T-cell (primary cell): ENCODE measurements at regions not wholly inside any gene's neighbourhood (a gene's known extent, or its start where the extent isn't known, plus 50 kb on each side); places are given as distances from the start of the nearest gene placed in this dataset.
A peak's percentile ranks its signal among the peaks of the same experiment; 100 is the strongest.

Experiments used
- ATAC-seq, 4 experiments: fragments of 200-7000 bp in 3 of 4; fragments of 150-1000 bp in 1 of 4; cut with Tn5 transposase; replicated peaks in 1 of 4; 1 replicate in 3 of 4; 2 replicates in 1 of 4; pipeline ENCODE4 v1.10.0; 2021; ENCODE audit warnings: moderate library complexity in 3 of 4, mild to moderate bottlenecking in 2 of 4, moderate number of reproducible peaks in 1 of 4
- CTCF ChIA-PET, 2 donors: fragments of 300-600 bp; sonication (Branson Sonifier 250); formaldehyde crosslinking; loops; one replicate each; lab custom pipeline; 2022; ENCODE audit warnings: antibody characterized with exemption in 2 of 2; lab: Charles Lee
- POLR2A ChIA-PET, 2 donors: fragments of 300-600 bp; sonication (Branson Sonifier 250); formaldehyde crosslinking; loops; one replicate each; lab custom pipeline; 2022; ENCODE audit warnings: antibody characterized with exemption in 2 of 2; lab: Charles Lee
- DNase-seq, 35 experiments: peaks; one replicate each; pipeline versions ENCODE4 v3.0.0 to v3.0.0-alpha.2; 2013 to 2023
- H3K27ac ChIP-seq: one replicate; pipeline ENCODE4 v1.5.1; 2013; ENCODE audit warnings: low read length
- H3K27me3 ChIP-seq, 2 experiments: replicated peaks in 1 of 2; 1 replicate in 1 of 2; 2 replicates in 1 of 2; pipeline versions ENCODE4 v1.6.1 to v1.7.0; 2013; ENCODE audit warnings: low read length in 1 of 2, mixed read lengths in 1 of 2; ENCODE audit not compliant: control insufficient read depth in 2 of 2, insufficient read depth in 2 of 2; ENCODE audit errors: extremely low read depth in 1 of 2
- H3K36me3 ChIP-seq, 2 donors: 1 replicate in 1 of 2; 2 replicates in 1 of 2; pipeline versions ENCODE4 v1.6.1 to v1.7.0; 2013; ENCODE audit warnings: low read length in 1 of 2; ENCODE audit not compliant: control insufficient read depth in 2 of 2, insufficient read depth in 1 of 2; ENCODE audit errors: extremely low read depth in 1 of 2
- H3K4me1 ChIP-seq, 2 experiments: 1 replicate in 1 of 2; 2 replicates in 1 of 2; pipeline versions ENCODE4 v1.6.1 to v1.7.0; 2013; ENCODE audit warnings: low read length in 2 of 2, mixed read lengths in 1 of 2; ENCODE audit not compliant: insufficient read depth in 2 of 2, control insufficient read depth in 1 of 2; ENCODE audit errors: extremely low read depth in 1 of 2
- H3K4me3 ChIP-seq, 2 donors: 1 replicate in 1 of 2; 2 replicates in 1 of 2; pipeline versions ENCODE4 v1.5.1 to v1.7.0; 2013; ENCODE audit warnings: mild to moderate bottlenecking in 2 of 2, low read length in 1 of 2, moderate library complexity in 1 of 2; ENCODE audit not compliant: control insufficient read depth in 1 of 2; ENCODE audit errors: extremely low read depth in 1 of 2
- H3K9me3 ChIP-seq: 2 replicates; pipeline ENCODE4 v1.7.0; 2013
- H3K27ac Mint-ChIP-seq, 2 donors: one replicate each; pipeline ENCODE4 v1.8.0; 2020 to 2021; ENCODE audit warnings: mild to moderate bottlenecking in 2 of 2, mixed read lengths in 2 of 2
- H3K27me3 Mint-ChIP-seq, 2 donors: one replicate each; pipeline ENCODE4 v1.8.0; 2021 to 2022; ENCODE audit warnings: mixed read lengths in 2 of 2
- H3K36me3 Mint-ChIP-seq: one replicate; pipeline ENCODE4 v1.8.0; 2021; ENCODE audit warnings: mixed read lengths
- H3K4me1 Mint-ChIP-seq, 3 donors: one replicate each; pipeline ENCODE4 v1.8.0; 2020 to 2022; ENCODE audit warnings: mixed read lengths in 3 of 3, mild to moderate bottlenecking in 1 of 3
- H3K4me3 Mint-ChIP-seq, 3 donors: one replicate each; pipeline ENCODE4 v1.8.0; 2020 to 2022; ENCODE audit warnings: mild to moderate bottlenecking in 3 of 3, mixed read lengths in 3 of 3, moderate library complexity in 3 of 3
- H3K9me3 Mint-ChIP-seq, 3 donors: one replicate each; pipeline ENCODE4 v1.8.0; 2020 to 2022; ENCODE audit warnings: mixed read lengths in 3 of 3
- WGBS: methylation state at CpG from one replicate; pipeline ENCODE4 v1.1.5; 2013; ENCODE audit warnings: missing lambda C conversion rate; ENCODE audit not compliant: insufficient coverage; 5-methylcytosine and 5-hydroxymethylcytosine counted together

DNA sequence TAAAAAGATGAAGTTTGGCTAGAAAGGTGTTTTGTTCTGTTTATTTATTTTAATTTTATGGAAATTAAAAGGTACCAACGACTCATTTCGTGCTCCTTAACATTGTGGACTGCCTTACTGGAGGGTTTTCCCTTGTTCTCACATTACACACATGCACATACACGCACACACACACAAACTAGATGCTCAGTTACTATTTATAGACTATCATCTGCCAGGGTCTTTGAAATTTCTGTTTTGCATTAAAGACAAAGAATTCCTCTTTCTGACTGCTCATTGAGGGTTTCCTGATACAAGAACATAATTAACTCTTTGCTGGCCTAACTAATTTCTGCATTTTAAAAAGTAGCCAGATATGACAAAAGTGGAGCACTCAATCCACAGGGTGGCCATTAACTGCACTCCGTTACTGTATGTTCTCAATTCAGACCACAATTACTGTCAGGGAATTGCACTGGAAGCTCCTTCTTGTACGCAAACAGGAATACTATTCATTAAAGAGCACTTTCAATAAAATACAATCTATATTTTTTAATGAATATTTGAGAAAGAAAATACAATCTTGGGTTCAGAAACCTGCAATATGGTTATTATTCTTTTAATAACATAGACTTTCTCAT, 366.9 kb upstream of the GALNT5 start:
- ATAC-seq (no peak), DNase-seq (no peak)
- WGBS, result no CpG with 5 or more reads among the region's 5 CpGs
- Histone ChIP-seq H3K36me3 (no peaks in the 10 kb centered on the region), H3K27ac (no peak overlapping the region), H3K27me3 (peaks cover 0 to 8% of the 10 kb centered on the region in 2 experiments), H3K4me1 (no peaks in the 10 kb centered on the region), H3K4me3 (no peak overlapping the region), H3K9me3 (no peaks in the 10 kb centered on the region)
- peaks cover 6 to 8% (median 6%) of the 10 kb centered on the region in 3 donors for H3K4me1 Mint-ChIP-seq
- POLR2A ChIA-PET, result no interaction called here
- H3K4me3 Mint-ChIP-seq, result no peak overlapping the region
- H3K36me3 Mint-ChIP-seq, result no peaks in the 10 kb centered on the region
- peaks cover 4 to 24% of the 10 kb centered on the region in 2 donors for H3K27me3 Mint-ChIP-seq
- CTCF ChIA-PET, result interaction anchor here in 1 of 2 donors (0.6 kb wide), 1 partner anchor 67 kb away, joined by 3 read pairs; no protein-coding TSS in a partner anchor
- no peak overlapping the region for H3K27ac Mint-ChIP-seq
- no peaks in the 10 kb centered on the region for H3K9me3 Mint-ChIP-seq

DNA sequence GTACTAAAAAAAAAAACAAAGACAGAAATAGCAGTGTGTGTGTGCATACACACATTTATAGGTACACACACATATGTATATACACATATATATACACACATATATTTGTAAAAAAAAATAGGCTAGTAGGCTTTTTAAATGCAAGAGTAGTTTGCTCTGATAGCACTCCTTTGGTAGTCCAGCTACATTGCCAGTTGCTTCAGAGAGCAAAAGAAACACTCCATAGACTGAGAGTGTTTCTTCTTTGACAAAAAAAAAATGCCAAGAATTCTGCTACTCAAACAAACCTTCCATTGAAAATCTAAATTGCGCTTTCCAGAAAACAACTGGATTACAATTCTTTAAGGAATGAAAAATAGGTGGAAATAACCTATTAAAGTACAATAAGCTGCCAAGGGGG, 365.9 kb upstream of the GALNT5 start:
- H3K27me3 Mint-ChIP-seq, result peaks cover 8 to 30% of the 10 kb centered on the region in 2 donors

DNA sequence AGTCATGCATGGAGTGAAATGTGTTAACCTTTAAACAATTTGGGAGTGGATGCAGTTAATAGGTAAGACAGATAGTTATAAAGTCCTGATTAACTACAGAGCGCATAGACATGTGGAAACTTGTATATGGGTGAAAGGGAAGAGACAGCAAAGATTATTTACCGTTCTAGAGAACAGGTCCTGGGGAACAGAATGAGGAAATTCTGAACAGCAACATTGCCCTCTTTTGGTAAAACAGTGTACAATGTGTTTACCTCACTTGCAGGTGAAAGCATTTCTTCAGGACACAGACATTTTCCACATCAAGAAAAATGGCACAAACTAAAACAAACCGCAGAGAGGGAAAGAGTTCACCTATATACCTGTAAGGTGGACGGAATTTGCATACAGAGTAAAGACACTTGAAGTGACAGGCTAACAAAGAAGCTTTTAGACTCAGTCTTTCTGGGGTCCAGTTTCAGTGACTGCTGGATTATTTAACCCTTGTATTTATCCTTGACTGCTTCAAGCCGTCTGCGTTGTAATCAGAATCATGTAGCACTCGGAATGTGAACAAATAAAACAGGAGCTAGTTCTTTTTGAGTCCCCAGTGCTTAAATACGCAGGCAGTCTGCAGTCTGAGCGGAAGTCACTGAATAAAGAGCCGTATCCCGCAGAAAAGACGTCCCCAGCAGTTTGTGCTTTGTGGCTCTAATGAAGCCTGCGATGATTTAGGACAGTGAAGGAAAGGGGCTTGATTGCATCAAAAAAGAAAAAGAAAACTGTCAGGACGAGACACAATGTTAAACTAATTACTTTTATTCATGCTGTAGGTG, 364.8 kb upstream of the GALNT5 start:
- H3K4me3 ChIP-seq, result no peak overlapping the region
- ChIA-PET POLR2A (no interaction called here), CTCF (interaction anchor here in 1 of 2 donors (0.6 kb wide), 1 partner anchor 1127 kb away, joined by 3 read pairs; no protein-coding TSS in a partner anchor)
- no peaks in the 10 kb centered on the region for H3K4me1 ChIP-seq
- Mint-ChIP-seq H3K4me1 (peaks cover 6 to 8% (median 8%) of the 10 kb centered on the region in 3 donors), H3K36me3 (no peaks in the 10 kb centered on the region), H3K27ac (no peak overlapping the region), H3K27me3 (peaks cover 8 to 29% of the 10 kb centered on the region in 2 donors), H3K9me3 (peaks cover 0 to under 1% (median 0%) of the 10 kb centered on the region in 3 donors), H3K4me3 (no peak overlapping the region)
- H3K27me3 ChIP-seq, result peaks cover 0 to 8% of the 10 kb centered on the region in 2 experiments
- ATAC-seq (no peak), DNase-seq (peak in 1 of 35 experiments; percentile 21)
- no peak overlapping the region for H3K27ac ChIP-seq
- no peaks in the 10 kb centered on the region for H3K9me3 ChIP-seq
- WGBS, result 15% methylated on average over 5 of the region's 14 CpGs
- no peaks in the 10 kb centered on the region for H3K36me3 ChIP-seq

More for the DNA sequence above, 365.9 kb upstream of the GALNT5 start:
- no peaks in the 10 kb centered on the region for H3K36me3 ChIP-seq
- H3K27ac ChIP-seq, result no peak overlapping the region
- DNase-seq (no peak), ATAC-seq (no peak)
- no peaks in the 10 kb centered on the region for H3K4me1 ChIP-seq
- peaks cover 0 to 8% of the 10 kb centered on the region in 2 experiments for H3K27me3 ChIP-seq
- Mint-ChIP-seq H3K27ac (no peak overlapping the region), H3K36me3 (no peaks in the 10 kb centered on the region), H3K4me1 (peaks cover 6 to 8% (median 8%) of the 10 kb centered on the region in 3 donors), H3K9me3 (no peaks in the 10 kb centered on the region), H3K4me3 (no peak overlapping the region)
- H3K9me3 ChIP-seq, result no peaks in the 10 kb centered on the region
- H3K4me3 ChIP-seq, result no peak overlapping the region
- no CpG with 5 or more reads among the region's 1 CpG for WGBS
- CTCF ChIA-PET, result no interaction called here
- POLR2A ChIA-PET, result no interaction called here

DNA sequence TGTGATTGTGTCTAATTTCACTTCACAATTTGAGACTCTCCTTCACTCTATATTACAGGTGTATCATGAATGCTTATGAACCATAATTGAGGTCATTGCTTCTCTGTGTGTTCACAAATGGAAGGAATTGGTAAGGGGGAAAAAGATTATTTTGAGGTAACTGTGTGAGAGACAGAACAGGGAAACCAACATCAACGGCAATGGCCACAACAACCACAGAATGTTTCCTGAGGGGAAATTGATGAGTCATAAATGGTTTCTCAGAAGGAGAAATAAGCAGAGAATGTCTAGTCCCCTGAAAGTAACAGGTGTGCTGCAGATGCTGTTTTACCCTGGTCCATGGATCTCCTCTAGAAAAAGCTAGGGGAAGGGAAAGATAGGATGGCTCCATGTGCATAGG, 361.2 kb upstream of the GALNT5 start:
- no peaks in the 10 kb centered on the region for H3K9me3 ChIP-seq
- Mint-ChIP-seq H3K9me3 (peaks cover 0 to 4% (median 4%) of the 10 kb centered on the region in 3 donors), H3K27ac (no peak overlapping the region), H3K36me3 (no peaks in the 10 kb centered on the region), H3K4me3 (no peak overlapping the region), H3K27me3 (peaks cover 10 to 20% of the 10 kb centered on the region in 2 donors), H3K4me1 (peaks cover 6 to 8% (median 8%) of the 10 kb centered on the region in 3 donors)
- no peaks in the 10 kb centered on the region for H3K27me3 ChIP-seq
- no peak overlapping the region for H3K4me3 ChIP-seq
- H3K4me1 ChIP-seq, result no peaks in the 10 kb centered on the region
- WGBS, result 0% methylated on average over 1 of the region's 1 CpG
- H3K27ac ChIP-seq, result no peak overlapping the region
- ChIA-PET CTCF (no interaction called here), POLR2A (no interaction called here)
- H3K36me3 ChIP-seq, result no peaks in the 10 kb centered on the region
- no peak for ATAC-seq
- DNase-seq, result no peak

DNA sequence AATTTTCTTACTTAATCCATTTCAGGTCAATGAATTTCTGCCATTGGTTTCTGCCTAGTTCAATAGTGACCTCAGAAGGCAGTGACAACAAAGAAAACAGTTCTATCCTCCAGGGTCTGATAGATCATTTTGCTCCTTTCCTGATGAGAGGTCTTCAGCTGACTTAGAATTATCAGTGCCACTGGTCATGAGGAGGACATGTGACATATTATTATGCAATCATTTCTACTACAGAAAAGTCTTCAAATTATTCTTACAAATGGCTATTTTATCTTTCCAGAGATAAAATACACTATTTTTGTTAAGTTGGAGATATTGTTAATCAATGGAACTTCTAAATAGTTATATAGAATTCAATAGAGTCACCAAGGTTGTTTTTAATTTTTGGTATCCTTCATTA, 360.0 kb upstream of the GALNT5 start:
- H3K27ac Mint-ChIP-seq, result no peak overlapping the region
- DNase-seq (no peak), ATAC-seq (no peak)
- Histone ChIP-seq H3K4me3 (no peak overlapping the region), H3K36me3 (no peaks in the 10 kb centered on the region), H3K9me3 (no peaks in the 10 kb centered on the region), H3K4me1 (no peaks in the 10 kb centered on the region), H3K27ac (no peak overlapping the region), H3K27me3 (no peaks in the 10 kb centered on the region)
- peaks cover 10 to 16% of the 10 kb centered on the region in 2 donors for H3K27me3 Mint-ChIP-seq
- H3K36me3 Mint-ChIP-seq, result no peaks in the 10 kb centered on the region
- ChIA-PET POLR2A (no interaction called here), CTCF (no interaction called here)
- H3K4me3 Mint-ChIP-seq, result no peak overlapping the region
- H3K4me1 Mint-ChIP-seq, result peaks cover 3 to 7% (median 5%) of the 10 kb centered on the region in 3 donors
- peaks cover 0 to 4% (median 4%) of the 10 kb centered on the region in 3 donors for H3K9me3 Mint-ChIP-seq

DNA sequence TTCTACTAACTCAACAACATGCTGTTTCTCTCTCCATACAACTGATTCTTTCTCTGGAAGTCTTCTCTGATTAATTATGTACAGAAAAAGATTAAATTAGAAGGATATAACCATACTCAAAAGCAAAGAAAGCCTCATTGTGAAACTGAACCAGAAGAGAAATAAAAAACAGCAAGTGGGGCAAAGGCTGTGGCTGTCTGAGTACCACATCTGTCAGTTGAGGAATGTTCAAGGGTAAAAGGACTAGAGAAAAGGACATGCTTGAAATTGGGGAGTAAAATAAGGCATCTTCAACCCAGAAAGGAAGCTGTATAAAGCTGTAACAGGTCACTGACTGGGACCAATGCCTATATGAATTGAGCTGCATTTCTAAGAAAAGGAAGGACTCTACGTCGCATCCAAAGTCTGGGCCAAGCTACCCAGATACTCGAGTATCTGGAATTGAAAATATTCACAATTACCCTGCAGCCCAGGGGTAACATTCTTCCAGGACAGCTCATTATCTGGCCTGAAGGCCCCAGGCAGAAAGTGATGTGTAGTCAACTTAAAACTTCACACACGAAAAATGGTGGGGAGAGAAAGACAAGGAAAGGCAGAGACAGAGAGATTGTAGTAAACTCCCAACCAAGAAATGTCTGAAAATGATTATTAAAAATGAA, 356.0 kb upstream of the GALNT5 start:
- WGBS, result no CpG with 5 or more reads among the region's 4 CpGs
- no peak overlapping the region for H3K4me3 Mint-ChIP-seq
- Histone ChIP-seq H3K27ac (no peak overlapping the region), H3K4me1 (no peaks in the 10 kb centered on the region), H3K36me3 (no peaks in the 10 kb centered on the region), H3K27me3 (peaks cover 0 to 2% of the 10 kb centered on the region in 2 experiments), H3K4me3 (no peak overlapping the region), H3K9me3 (no peaks in the 10 kb centered on the region)
- no peak overlapping the region for H3K27ac Mint-ChIP-seq
- CTCF ChIA-PET, result no interaction called here
- H3K27me3 Mint-ChIP-seq, result peaks cover 1 to 5% of the 10 kb centered on the region in 2 donors
- H3K9me3 Mint-ChIP-seq, result peaks cover 0 to 4% (median 4%) of the 10 kb centered on the region in 3 donors
- peaks cover 0 to under 1% (median 0%) of the 10 kb centered on the region in 3 donors for H3K4me1 Mint-ChIP-seq
- ATAC-seq, result no peak
- DNase-seq, result no peak
- H3K36me3 Mint-ChIP-seq, result no peaks in the 10 kb centered on the region
- POLR2A ChIA-PET, result no interaction called here
